NK-92 treated with Interleukin-12 subunit alpha and Interleukin-12 subunit beta, amount 100 ng/mL, for 24 hours (cell line): ENCODE measurements at regions not wholly inside any gene's neighbourhood (a gene's known extent, or its start where the extent isn't known, plus 50 kb on each side); places are given as distances from the start of the nearest gene placed in this dataset.
A peak's percentile ranks its signal among the peaks of the same experiment; 100 is the strongest.
"Not testable (repeated sequence)": the region's sequence is repeated elsewhere in the genome, so short reads cannot be mapped to it uniquely, and the experiment has no call there.

Experiments used
- DNase-seq: peaks from one replicate; lab custom pipeline; 2025; lab: John Stamatoyannopoulos, UW

GRCh38 chr10:42690449-42691360 is 52.3 kb upstream of the ZNF33B start:
- peak; percentile 1 for DNase-seq

DNA sequence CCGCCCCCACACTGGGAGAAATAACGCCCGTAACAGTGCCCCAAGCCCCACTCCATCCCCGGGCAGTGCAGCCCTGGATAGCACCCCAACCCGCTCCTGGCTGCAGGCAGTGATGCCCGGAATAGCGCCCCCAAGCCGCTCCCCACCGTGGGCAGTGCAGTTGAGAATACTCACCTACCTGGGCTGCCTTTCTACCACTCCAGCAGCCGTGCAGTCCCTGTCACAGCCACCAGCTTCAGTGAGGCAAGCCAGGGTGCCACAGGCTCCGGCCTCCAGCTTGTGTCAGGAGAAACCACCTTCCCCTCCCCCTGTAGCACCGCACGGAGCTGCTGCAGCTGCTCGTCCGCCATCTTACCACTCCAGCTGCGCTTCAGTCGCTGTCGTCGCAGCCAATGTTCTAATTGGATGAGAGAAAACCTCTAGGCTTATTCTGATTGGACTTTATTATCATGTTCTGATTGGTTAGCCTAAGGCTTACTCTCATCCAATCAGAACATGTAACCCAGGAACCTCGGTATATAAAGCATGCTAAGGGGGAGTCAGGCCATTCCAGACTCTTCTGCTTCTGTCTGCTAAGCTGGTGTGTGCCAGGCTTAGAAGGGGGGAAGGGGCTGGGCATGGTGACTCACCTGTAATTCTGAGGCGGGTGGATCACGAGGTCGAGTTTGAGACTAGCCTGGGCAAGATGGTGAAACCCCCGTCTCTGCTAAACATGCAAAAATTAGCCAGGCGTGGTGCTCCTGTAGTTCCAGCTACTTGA is 53.2 kb upstream of the ZNF33B start:
- no peak for DNase-seq

DNA sequence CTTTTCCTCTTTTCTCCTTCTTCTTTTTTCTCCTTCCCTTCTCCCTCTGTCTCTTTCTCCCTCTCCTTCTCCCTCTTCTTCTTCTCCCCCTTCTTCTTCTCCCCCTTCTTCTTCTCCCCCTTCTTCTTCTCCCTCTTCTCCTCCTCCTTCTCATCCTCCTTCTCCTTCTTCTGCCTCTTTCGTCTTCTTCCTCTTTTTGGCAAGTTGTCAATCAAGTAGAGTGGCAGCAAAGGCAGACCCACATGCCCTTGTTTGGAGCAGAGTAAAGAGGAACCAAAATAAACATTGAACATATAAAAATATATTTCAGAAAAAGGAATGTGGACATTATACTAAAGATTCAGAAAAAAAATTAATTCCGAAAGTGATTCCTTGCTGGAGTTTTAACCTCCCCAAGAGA is 59.6 kb upstream of the ZNF33B start:
- no peak for DNase-seq

DNA sequence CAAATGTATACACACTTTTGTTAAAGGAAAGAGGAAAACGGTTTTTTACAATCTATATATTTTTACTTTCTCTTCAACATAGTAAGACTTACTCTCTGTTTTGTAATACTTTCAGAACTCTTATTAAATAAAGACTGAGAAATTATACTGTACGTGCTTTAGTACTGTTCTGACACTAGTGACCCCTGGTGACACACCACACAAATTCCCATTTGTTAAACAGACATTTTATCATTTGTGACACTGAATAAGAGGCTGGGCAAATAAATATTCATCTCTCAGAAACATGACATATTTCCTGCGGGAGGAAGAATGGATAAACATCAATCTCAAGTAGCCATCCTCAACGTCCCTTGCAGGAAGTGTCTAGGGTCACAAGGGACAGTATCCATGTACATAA is 68.9 kb upstream of the ZNF33B start:
- DNase-seq: no peak

DNA sequence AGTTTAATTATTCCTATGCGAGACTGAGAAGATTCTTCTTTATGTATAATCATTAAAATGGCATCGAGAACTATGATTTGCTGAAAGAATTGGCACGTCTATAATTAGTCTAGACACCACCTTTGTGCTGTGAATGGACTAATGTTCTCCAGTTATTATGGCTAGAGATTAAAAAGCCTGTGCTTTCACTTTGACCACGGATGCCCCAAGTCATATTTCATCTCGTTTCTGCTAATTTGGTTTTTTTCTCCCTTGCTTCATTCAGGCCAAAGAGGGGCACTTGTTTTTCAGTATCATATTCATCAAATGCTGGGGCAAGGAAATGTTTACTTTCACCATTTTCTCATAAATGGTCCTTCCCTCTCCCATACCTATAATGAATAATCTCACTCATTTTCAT is 63.3 kb upstream of the BMS1 start:
- not testable (repeated sequence) for DNase-seq

- no peak for DNase-seq
These were observed 60.0 kb upstream of the BMS1 start for GRCh38 chr10:42722575-42722974.

DNA sequence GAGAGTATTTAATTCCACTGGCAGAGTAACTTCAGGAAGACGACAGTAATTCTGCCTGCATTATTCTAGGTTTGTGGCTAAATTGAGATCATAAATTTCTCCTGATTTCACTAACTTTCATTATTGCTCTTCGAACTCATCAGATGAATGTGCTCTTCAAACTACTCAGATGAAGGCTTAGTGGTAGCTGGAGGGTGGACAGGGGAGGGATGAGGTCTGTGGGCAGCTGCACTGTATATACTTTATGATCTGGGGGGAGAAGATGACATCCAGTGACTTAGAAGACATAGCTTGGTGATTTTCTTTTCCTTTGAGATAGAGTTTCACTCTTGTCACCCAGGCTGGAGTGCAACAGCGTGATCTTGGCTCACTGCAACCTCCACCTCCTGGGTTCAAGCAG is 59.0 kb upstream of the BMS1 start:
- DNase-seq: not testable (repeated sequence)

- DNase-seq: not testable (repeated sequence)
These were observed 57.9 kb upstream of the BMS1 start for GRCh38 chr10:42724660-42725059.

DNA sequence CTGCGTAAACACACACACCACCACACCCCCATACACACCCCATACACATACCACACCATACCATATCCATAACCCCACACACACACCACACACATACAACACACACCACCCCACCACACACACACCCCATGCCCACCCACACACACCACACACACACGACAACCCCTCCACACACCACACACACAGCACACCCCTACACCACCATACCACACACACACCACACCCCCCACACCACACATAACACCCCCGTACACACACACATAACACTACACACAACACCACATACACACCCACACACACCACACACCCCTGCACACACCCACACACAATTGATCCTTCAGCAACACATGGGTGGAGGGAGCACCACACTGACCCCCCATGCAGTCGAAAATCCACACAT is 50.3 kb upstream of the BMS1 start:
- DNase-seq: no peak
